Pancreas (tissue), 10 donors: ENCODE measurements at regions not wholly inside any gene's neighbourhood (a gene's known extent, or its start where the extent isn't known, plus 50 kb on each side); places are given as distances from the start of the nearest gene placed in this dataset.

Source experiments
- ATAC-seq, 4 donors: fragments of 200-7000 bp; cut with Tn5 transposase; one replicate each; pipeline versions ENCODE4 v1.8.0 to v1.9.1; 2020; ENCODE audit warnings: mild to moderate bottlenecking in 4 of 4, moderate library complexity in 4 of 4
- DNase-seq, 6 donors: peaks; one replicate each; pipeline ENCODE4 v3.0.0-alpha.2; 2020
- FAIRE-seq: peaks from 2 replicates; lab custom pipeline; 2012; peaks lifted over from hg19 to GRCh38; lab: Jason Lieb, UNC
- H3K27ac ChIP-seq, 4 donors: fragments of 200-600 bp; sonication (generic); 1 replicate in 3 of 4; 2 replicates in 1 of 4; pipeline versions ENCODE4 v1.5.0 to v1.8.0; 2020
- H3K27me3 ChIP-seq, 4 donors: fragments of 200-600 bp; one replicate each; pipeline ENCODE4 v1.8.0; 2021
- H3K36me3 ChIP-seq, 3 donors: fragments of 200-600 bp; sonication (generic) in 1 of 3; one replicate each; pipeline versions ENCODE4 v1.5.0 to v1.8.0; 2020 to 2021
- H3K4me1 ChIP-seq, 3 donors: fragments of 200-600 bp; one replicate each; pipeline ENCODE4 v1.8.0; 2021
- H3K4me3 ChIP-seq, 4 donors: fragments of 200-600 bp; sonication (generic) in 2 of 4; one replicate each; pipeline versions ENCODE4 v1.5.0 to v1.8.0; 2020 to 2021
- H3K9me3 ChIP-seq, 4 donors: fragments of 200-600 bp; one replicate each; pipeline ENCODE4 v1.8.0; 2021
- WGBS, 2 donors: extraction: QIAGEN DNeasy Blood & Tissue Kit; methylation state at CpG; one replicate each; pipeline ENCODE4 v1.1.7; 2013; 5-methylcytosine and 5-hydroxymethylcytosine counted together
- intact Hi-C, 3 donors: fragments of 100-400 bp; cut with DNase I; formaldehyde crosslinking; loops; one replicate each; pipeline versions ENCODE4 v1.11.1 to v1.14.2; 2022
- TF ChIP-seq, protein P1 (sequence below), 4 donors: fragments of 200-600 bp; sonication (generic) in 3 of 4; IDR thresholded peaks; one replicate each; pipeline versions ENCODE4 v1.5.0 to v1.8.0; 2021; ENCODE audit warnings: antibody characterized with exemption in 4 of 4
- donor health status: healthy with polysubstance abuse.
- donor health status: DM: no; HTN: no; CAD: no; lungs with moderate emphysema.
- donor health status: DM: no; HTN: no; CAD: no.
- donor health status: control.
- donor health status: control.
- donor health status: Bipolar disorder and iron deficiency.
- donor health status: DM: yes; HTN: yes; CAD: no.
- donor health status: DM: no; HTN: no; CAD: no.
- donor health status: DM: no; HTN: no; CAD: no.
- donor health status: DM: yes; HTN: yes; CAD: no.

DNA sequence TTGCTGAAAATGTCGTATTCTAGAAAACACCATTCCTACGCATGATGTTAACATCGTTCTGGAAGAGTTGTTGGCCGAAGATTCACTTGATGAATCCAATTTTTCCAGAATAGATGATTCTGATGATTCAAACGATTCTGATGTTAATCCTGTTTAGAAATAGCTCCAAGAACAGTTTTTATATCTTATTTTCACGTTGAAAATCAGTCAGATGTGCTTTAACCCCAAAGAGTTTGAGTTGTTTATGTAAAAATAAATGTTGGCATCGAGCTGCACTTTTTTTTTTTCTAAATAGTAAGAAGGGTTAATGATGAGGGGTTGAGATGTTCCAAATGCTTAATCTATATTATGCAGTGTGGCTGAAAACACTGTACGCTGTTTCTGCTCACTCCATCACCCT lies 99.9 kb upstream of the LINC00305 start:
- ATAC-seq (no peak), FAIRE-seq (no peak), DNase-seq (no peak)
- Histone ChIP-seq H3K4me1 (no peaks in the 10 kb centered on the region), H3K4me3 (no peak overlapping the region), H3K9me3 (no peaks in the 10 kb centered on the region), H3K36me3 (no peaks in the 10 kb centered on the region), H3K27me3 (no peaks in the 10 kb centered on the region), H3K27ac (no peak overlapping the region)
- WGBS, 2 donors = 69 to 82% methylated on average over 8 of the region's 8 CpGs
- TF ChIP-seq, protein P1, sequence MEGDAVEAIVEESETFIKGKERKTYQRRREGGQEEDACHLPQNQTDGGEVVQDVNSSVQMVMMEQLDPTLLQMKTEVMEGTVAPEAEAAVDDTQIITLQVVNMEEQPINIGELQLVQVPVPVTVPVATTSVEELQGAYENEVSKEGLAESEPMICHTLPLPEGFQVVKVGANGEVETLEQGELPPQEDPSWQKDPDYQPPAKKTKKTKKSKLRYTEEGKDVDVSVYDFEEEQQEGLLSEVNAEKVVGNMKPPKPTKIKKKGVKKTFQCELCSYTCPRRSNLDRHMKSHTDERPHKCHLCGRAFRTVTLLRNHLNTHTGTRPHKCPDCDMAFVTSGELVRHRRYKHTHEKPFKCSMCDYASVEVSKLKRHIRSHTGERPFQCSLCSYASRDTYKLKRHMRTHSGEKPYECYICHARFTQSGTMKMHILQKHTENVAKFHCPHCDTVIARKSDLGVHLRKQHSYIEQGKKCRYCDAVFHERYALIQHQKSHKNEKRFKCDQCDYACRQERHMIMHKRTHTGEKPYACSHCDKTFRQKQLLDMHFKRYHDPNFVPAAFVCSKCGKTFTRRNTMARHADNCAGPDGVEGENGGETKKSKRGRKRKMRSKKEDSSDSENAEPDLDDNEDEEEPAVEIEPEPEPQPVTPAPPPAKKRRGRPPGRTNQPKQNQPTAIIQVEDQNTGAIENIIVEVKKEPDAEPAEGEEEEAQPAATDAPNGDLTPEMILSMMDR (IDR thresholded peaks at IDR 0.05) = no peak
- intact Hi-C loops = no loop called here

DNA sequence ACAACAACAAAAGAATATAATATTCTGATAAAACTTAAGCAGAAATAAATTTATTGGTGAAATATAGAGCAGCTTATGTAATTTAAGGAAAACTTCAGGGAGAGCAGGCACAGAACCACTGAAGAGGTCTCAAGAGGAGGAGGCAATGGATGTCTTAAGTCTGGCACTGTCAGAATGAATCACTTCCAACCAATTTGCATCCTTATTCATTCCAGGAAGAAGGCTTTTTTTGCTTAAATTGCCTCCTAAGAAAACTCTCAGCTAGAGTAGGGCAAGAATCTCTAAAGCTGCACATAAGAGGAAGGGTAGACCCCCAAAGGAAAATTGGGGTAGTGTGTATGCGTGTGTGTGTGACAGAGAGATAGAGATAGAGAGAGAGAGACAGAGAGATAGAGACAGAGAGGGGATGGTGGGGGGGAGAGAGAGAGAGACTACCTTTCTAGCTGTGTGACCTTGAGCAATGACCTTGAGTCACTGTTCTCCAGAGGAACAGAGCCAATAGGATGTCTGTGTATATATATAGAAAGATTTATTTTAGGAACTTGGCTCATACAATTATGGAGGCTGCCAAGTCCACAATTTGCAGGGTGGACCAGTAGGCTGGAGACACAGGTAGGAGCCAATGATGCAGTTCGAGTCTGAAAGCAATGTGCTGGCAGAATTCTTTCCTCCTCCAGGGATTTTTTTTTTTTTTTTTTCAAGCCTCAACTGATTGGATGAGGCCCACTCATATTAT lies 96.4 kb upstream of the LINC00305 start:
- FAIRE-seq (no peak), ATAC-seq (peak in 1 of 4 donors; percentile 28), DNase-seq (no peak)
- Histone ChIP-seq H3K36me3 (no peaks in the 10 kb centered on the region), H3K4me1 (no peaks in the 10 kb centered on the region), H3K9me3 (no peaks in the 10 kb centered on the region), H3K27ac (no peak overlapping the region), H3K27me3 (no peaks in the 10 kb centered on the region), H3K4me3 (no peak overlapping the region)
- TF ChIP-seq, protein P1 (IDR thresholded peaks at IDR 0.05) = no peak
- WGBS, 2 donors = 32 to 56% methylated on average over 2 of the region's 2 CpGs
- intact Hi-C loops = no loop called here

DNA sequence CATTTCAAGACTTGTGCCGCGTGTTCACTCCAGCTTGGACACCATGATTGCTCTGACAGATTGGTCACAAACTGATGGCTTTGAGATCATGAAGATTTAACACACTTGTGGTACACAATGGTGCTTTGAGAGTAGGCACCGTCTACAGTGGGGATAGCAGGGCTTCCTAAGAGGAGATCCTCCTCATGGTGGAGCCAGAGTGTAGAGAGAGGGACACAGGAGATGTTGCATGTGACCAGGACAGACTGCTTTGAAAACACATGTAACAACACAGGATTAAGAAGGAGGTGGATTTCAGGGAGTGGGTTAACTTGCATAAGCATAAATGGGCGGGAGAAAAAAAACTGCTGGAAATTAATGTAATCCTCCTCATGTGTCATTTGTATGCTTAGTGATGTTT lies 95.7 kb upstream of the LINC00305 start:
- no peaks in the 10 kb centered on the region for H3K4me1 ChIP-seq
- intact Hi-C loops = no loop called here
- ATAC-seq (no peak), FAIRE-seq (no peak), DNase-seq (no peak)
- H3K27ac ChIP-seq = no peak overlapping the region
- H3K27me3 ChIP-seq = no peaks in the 10 kb centered on the region
- H3K9me3 ChIP-seq = no peaks in the 10 kb centered on the region
- 59 to 68% methylated on average over 4 of the region's 4 CpGs for whole genome bisulfite sequencing, 2 donors
- TF ChIP-seq, protein P1 (IDR thresholded peaks at IDR 0.05) = no peak
- H3K36me3 ChIP-seq = no peaks in the 10 kb centered on the region
- H3K4me3 ChIP-seq = no peak overlapping the region

DNA sequence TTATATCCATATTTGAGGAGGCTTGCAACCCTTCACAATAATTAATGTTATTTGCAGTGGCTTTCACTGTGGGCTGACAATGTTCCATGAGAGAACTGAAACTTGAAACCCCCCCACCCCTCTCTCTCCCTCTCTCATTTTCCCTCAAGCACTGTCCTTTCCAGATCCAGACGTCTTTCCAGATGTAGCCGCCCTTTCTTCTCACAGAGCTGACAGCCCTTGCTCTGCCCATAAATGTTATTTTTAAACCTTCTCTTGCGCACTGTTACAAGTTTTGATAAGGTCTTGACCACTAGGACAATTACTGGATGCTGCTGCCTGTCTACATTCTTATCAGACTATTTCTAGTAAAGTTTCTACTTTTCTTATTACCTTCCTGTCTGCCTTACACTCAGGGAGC lies 91.4 kb upstream of the LINC00305 start:
- DNase-seq (no peak), ATAC-seq (no peak), FAIRE-seq (no peak)
- Histone ChIP-seq H3K36me3 (no peaks in the 10 kb centered on the region), H3K27ac (no peak overlapping the region), H3K4me1 (no peaks in the 10 kb centered on the region), H3K27me3 (no peaks in the 10 kb centered on the region), H3K4me3 (no peak overlapping the region), H3K9me3 (no peaks in the 10 kb centered on the region)
- TF ChIP-seq, protein P1 (IDR thresholded peaks at IDR 0.05) = no peak
- intact Hi-C loops = no loop called here
- WGBS, 2 donors = 50 to 62% methylated on average over 3 of the region's 3 CpGs

DNA sequence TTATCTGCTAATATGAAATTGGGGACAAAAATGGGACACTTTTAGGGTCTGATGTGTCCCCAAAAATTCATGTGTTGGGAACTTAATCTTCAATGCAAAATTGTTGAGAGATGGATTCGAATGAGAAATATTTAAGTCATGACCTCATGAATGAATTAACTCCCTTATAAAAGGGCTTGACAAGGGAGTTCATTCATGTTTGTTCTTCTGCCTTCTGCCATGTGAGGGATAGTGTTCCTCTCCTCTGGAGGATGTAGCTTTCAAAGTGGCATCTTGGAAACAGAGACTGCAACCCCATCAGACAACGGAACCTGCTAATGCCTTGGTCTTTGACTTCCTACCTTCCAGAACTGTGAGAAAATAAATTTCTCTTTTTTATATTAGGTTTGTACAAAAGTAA lies 89.2 kb upstream of the LINC00305 start:
- ATAC-seq (no peak), DNase-seq (no peak), FAIRE-seq (no peak)
- no peaks in the 10 kb centered on the region for H3K4me1 ChIP-seq
- H3K4me3 ChIP-seq = no peak overlapping the region
- no peaks in the 10 kb centered on the region for H3K36me3 ChIP-seq
- no peaks in the 10 kb centered on the region for H3K9me3 ChIP-seq
- intact Hi-C loops = no loop called here
- no peaks in the 10 kb centered on the region for H3K27me3 ChIP-seq
- H3K27ac ChIP-seq = no peak overlapping the region
- TF ChIP-seq, protein P1 (IDR thresholded peaks at IDR 0.05) = no peak
- 80 to 84% methylated on average over 2 of the region's 2 CpGs for WGBS, 2 donors
